Fibroblast of lung (primary cell): ENCODE measurements at regions not wholly inside any gene's neighbourhood (a gene's known extent, or its start where the extent isn't known, plus 50 kb on each side); places are given as distances from the start of the nearest gene placed in this dataset.

Experiments
- DNase-seq, 2 donors: peaks; one replicate each; pipeline versions ENCODE4 v3.0.0 to v3.0.0-alpha.2; 2010; ENCODE audit warnings: low read depth in 2 of 2
- H2AFZ ChIP-seq: 2 replicates; pipeline ENCODE4 v1.5.1; 2012; ENCODE audit warnings: low read length, control low read depth, inconsistent platforms
- H3K27ac ChIP-seq: 2 replicates; pipeline ENCODE4 v1.5.1; 2011; ENCODE audit warnings: low read length, control low read depth; ENCODE audit not compliant: insufficient read depth
- H3K27me3 ChIP-seq: 2 replicates; pipeline ENCODE4 v1.5.1; 2011; ENCODE audit warnings: mild to moderate bottlenecking, low read length; ENCODE audit not compliant: control insufficient read depth, insufficient read depth
- H3K36me3 ChIP-seq: 2 replicates; pipeline ENCODE4 v1.5.1; 2011; ENCODE audit warnings: low read length; ENCODE audit not compliant: control insufficient read depth, insufficient read depth
- H3K4me1 ChIP-seq: 2 replicates; pipeline ENCODE4 v1.5.1; 2011; ENCODE audit warnings: low read length; ENCODE audit not compliant: control insufficient read depth, insufficient read depth; ENCODE audit errors: extremely low read depth
- H3K4me2 ChIP-seq: 2 replicates; pipeline ENCODE4 v1.5.1; 2011; ENCODE audit warnings: low read length, control low read depth; ENCODE audit not compliant: insufficient read depth; ENCODE audit errors: extremely low read depth
- H3K4me3 ChIP-seq, 4 experiments: fragments of 200-600 bp in 1 of 4; sonication (generic) in 1 of 4; replicated peaks in 1 of 4; 2 replicates each; pipeline ENCODE4 v1.5.1; 2011 to 2016; ENCODE audit warnings: low read length in 4 of 4, low read depth in 3 of 4, mild to moderate bottlenecking in 3 of 4, control low read depth in 2 of 4, inconsistent platforms in 1 of 4, mixed read lengths in 1 of 4; ENCODE audit not compliant: insufficient read depth in 1 of 4; ENCODE audit errors: control extremely low read depth in 1 of 4
- H3K79me2 ChIP-seq: 2 replicates; pipeline ENCODE4 v1.5.1; 2012; ENCODE audit warnings: mild to moderate bottlenecking, low read length, inconsistent platforms; ENCODE audit not compliant: control insufficient read depth, insufficient read depth
- H3K9ac ChIP-seq: 2 replicates; pipeline ENCODE4 v1.5.1; 2011; ENCODE audit warnings: mild to moderate bottlenecking, low read length, control low read depth; ENCODE audit not compliant: insufficient read depth
- H3K9me3 ChIP-seq: 2 replicates; pipeline ENCODE4 v1.5.1; 2012; ENCODE audit warnings: low read depth, low read length; ENCODE audit not compliant: control insufficient read depth, insufficient read depth
- H4K20me1 ChIP-seq: 2 replicates; pipeline ENCODE4 v1.5.1; 2011; ENCODE audit warnings: low read length; ENCODE audit not compliant: control insufficient read depth, insufficient read depth; ENCODE audit errors: extremely low read depth
- EZH2 ChIP-seq: IDR thresholded peaks from 2 replicates; pipeline ENCODE4 v1.5.1; 2012; ENCODE audit warnings: low read length, control low read depth, mild to moderate bottlenecking; ENCODE audit errors: missing control alignments
- TF ChIP-seq, protein P1 (sequence below), 2 donors: IDR thresholded peaks in 1 of 2; conservative IDR thresholded peaks in 1 of 2; 1 replicate in 1 of 2; 2 replicates in 1 of 2; pipeline ENCODE4 v1.5.1; 2011 to 2012; ENCODE audit warnings: low read length in 2 of 2, control low read depth in 1 of 2, inconsistent platforms in 1 of 2, low read depth in 1 of 2, mild to moderate bottlenecking in 1 of 2

DNA sequence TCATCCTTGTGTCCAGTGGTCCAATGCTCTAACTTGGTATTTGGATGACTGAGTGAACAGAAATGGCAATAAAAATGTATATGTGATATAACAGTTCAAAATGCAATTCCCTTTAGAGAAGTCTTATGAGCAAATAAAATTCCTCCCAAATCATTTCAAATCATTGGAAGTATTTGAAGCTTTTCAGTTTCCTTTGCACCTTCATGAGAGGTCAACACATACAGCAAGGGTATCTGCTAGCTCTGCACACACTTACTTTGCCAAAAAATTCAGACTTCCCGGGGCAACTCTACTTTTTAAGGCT, 423.7 kb downstream of the ATP23 start:
- DNase-seq: no peak
- no peak overlapping the region for H2AFZ ChIP-seq
- H3K9me3 ChIP-seq: no peaks in the 10 kb centered on the region
- H3K27me3 ChIP-seq: no peaks in the 10 kb centered on the region
- H4K20me1 ChIP-seq: no peaks in the 10 kb centered on the region
- TF ChIP-seq, protein P1, sequence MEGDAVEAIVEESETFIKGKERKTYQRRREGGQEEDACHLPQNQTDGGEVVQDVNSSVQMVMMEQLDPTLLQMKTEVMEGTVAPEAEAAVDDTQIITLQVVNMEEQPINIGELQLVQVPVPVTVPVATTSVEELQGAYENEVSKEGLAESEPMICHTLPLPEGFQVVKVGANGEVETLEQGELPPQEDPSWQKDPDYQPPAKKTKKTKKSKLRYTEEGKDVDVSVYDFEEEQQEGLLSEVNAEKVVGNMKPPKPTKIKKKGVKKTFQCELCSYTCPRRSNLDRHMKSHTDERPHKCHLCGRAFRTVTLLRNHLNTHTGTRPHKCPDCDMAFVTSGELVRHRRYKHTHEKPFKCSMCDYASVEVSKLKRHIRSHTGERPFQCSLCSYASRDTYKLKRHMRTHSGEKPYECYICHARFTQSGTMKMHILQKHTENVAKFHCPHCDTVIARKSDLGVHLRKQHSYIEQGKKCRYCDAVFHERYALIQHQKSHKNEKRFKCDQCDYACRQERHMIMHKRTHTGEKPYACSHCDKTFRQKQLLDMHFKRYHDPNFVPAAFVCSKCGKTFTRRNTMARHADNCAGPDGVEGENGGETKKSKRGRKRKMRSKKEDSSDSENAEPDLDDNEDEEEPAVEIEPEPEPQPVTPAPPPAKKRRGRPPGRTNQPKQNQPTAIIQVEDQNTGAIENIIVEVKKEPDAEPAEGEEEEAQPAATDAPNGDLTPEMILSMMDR (conservative IDR thresholded peaks at IDR 0.05 in 1 of 2, IDR thresholded peaks at IDR 0.05 in 1 of 2; ENCODE audit: low read depth in 1 of 2, low read length in 2 of 2): no peak
- TF ChIP-seq EZH2: no peak
- H3K4me2 ChIP-seq: peak overlapping the region; percentile 37
- H3K9ac ChIP-seq: no peak overlapping the region
- no peaks in the 10 kb centered on the region for H3K36me3 ChIP-seq
- H3K79me2 ChIP-seq: no peaks in the 10 kb centered on the region
- H3K27ac ChIP-seq: peak overlapping the region; percentile 74
- H3K4me3 ChIP-seq: no peak overlapping the region
- peaks cover 25% of the 10 kb centered on the region for H3K4me1 ChIP-seq

DNA sequence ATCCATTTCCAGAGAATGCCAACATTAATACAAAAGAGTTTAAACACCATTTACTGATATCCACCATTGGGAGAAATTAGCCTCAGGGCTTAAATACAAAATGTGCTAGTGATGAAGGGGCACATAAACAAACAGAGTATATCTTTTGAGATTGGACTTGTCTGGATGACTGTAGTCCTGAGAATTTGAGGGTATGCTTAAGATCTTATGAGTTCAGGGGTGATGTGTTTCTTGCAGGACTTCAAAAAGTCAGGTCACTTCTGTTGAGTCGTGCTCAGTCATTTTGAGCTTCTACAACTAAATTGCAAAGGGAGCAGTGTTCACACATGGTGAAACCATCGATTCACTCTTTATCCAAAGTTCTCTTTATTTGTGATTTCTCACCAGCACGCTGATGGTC, 425.7 kb downstream of the ATP23 start:
- Histone ChIP-seq H3K4me1 (peaks cover 25% of the 10 kb centered on the region), H3K79me2 (no peaks in the 10 kb centered on the region), H3K27ac (no peak overlapping the region), H4K20me1 (no peaks in the 10 kb centered on the region), H2AFZ (peak overlapping the region; percentile 7), H3K4me3 (no peak overlapping the region), H3K9me3 (no peaks in the 10 kb centered on the region), H3K36me3 (no peaks in the 10 kb centered on the region), H3K9ac (no peak overlapping the region), H3K4me2 (no peak overlapping the region), H3K27me3 (no peaks in the 10 kb centered on the region)
- TF ChIP-seq, protein P1 (conservative IDR thresholded peaks at IDR 0.05 in 1 of 2, IDR thresholded peaks at IDR 0.05 in 1 of 2; ENCODE audit: low read depth in 1 of 2, low read length in 2 of 2): no peak
- no peak for TF ChIP-seq EZH2
- no peak for DNase-seq

DNA sequence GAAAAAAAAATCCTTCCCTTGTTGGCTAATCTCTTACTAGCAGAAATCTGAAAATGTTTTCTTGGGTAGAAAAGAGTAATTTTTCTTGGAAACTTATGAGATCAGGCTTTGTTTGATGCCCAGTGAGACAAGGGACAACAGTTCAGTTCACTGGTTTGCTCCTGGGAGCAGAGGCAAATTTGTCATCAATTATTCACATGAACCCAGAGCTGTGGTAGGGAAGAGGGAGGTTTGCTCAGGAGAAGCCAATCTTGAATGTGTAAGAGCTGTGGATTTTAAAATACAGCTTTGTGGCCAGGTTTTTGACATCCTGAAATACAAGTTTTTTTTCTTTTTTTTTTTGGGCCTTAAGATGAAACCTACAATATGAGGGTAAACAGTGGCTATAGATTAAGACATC, 426.6 kb downstream of the ATP23 start:
- Histone ChIP-seq H3K27me3 (no peaks in the 10 kb centered on the region), H3K79me2 (no peaks in the 10 kb centered on the region), H3K36me3 (no peaks in the 10 kb centered on the region), H3K9me3 (no peaks in the 10 kb centered on the region), H2AFZ (no peak overlapping the region), H3K27ac (no peak overlapping the region), H3K4me1 (peaks cover 24% of the 10 kb centered on the region), H3K4me3 (no peak overlapping the region), H3K4me2 (no peak overlapping the region), H3K9ac (no peak overlapping the region), H4K20me1 (no peaks in the 10 kb centered on the region)
- peak in 1 of 2 donors; percentile 64 for DNase-seq
- TF ChIP-seq EZH2: no peak
- TF ChIP-seq, protein P1 (conservative IDR thresholded peaks at IDR 0.05 in 1 of 2, IDR thresholded peaks at IDR 0.05 in 1 of 2; ENCODE audit: low read depth in 1 of 2, low read length in 2 of 2): no peak
